ENCODE measurements at regions not wholly inside any gene's neighbourhood (a gene's known extent, or its start where the extent isn't known, plus 50 kb on each side); places are given as distances from the start of the nearest gene placed in this dataset.

DNA sequence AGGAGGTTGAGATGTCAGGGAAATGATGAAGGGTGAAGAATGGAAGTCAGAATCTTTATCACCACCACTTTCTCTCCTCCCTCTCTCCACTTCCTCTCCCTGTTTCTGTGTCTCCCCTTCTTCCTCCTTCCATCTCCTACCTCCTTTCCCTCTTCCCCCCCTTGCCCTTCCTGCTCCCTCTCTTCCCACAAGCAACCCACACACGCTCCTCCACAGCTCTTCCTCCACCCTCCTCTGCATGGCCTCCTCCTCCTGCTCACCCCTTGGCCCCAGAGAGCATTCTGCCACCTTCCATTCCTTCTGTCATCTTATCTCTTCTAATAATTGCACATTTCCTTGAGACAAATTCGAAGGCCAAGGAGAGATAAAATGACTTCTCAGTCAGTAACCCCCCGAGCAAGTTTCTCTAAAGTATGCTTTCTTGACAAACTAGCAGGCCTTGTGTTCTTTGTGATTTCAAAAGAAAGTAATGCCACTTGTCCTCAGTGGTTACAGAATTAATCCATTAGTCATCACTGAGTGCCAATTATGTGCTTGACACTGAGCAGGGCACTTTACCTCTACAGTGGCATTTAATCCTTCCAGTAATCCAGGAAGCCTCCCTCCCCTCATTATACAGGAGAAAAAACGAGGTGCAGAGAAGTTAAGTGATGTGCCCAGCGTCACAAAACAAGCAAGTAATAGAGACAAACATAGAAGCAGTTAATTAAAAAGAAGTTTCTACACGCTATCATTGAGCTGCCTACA lies 72.3 kb upstream of the CCL1 start:
- H2AFZ ChIP-seq (ENCODE audit: low read length), result no peak overlapping the region
- no peaks in the 10 kb centered on the region for H3K36me3 ChIP-seq (ENCODE audit: control insufficient read depth, insufficient read depth, low read length)
- no peak for DNase-seq (ENCODE audit: low read depth in 2 of 2)
- H3K4me2 ChIP-seq (ENCODE audit: extremely low read depth, insufficient read depth, low read length), result no peak overlapping the region
- no peak overlapping the region for H3K4me3 ChIP-seq (replicated peaks in 1 of 4; ENCODE audit: control extremely low read depth in 1 of 4, insufficient read depth in 1 of 4, low read depth in 3 of 4, low read length in 4 of 4)
- H3K9me3 ChIP-seq (ENCODE audit: control insufficient read depth, insufficient read depth, low read depth, low read length), result no peaks in the 10 kb centered on the region
- no peaks in the 10 kb centered on the region for H3K27me3 ChIP-seq (ENCODE audit: control insufficient read depth, insufficient read depth, low read length)
- no peaks in the 10 kb centered on the region for H3K4me1 ChIP-seq (ENCODE audit: control insufficient read depth, extremely low read depth, insufficient read depth, low read length)
- H3K9ac ChIP-seq (ENCODE audit: insufficient read depth, low read length), result no peak overlapping the region
- TF ChIP-seq, protein P1, sequence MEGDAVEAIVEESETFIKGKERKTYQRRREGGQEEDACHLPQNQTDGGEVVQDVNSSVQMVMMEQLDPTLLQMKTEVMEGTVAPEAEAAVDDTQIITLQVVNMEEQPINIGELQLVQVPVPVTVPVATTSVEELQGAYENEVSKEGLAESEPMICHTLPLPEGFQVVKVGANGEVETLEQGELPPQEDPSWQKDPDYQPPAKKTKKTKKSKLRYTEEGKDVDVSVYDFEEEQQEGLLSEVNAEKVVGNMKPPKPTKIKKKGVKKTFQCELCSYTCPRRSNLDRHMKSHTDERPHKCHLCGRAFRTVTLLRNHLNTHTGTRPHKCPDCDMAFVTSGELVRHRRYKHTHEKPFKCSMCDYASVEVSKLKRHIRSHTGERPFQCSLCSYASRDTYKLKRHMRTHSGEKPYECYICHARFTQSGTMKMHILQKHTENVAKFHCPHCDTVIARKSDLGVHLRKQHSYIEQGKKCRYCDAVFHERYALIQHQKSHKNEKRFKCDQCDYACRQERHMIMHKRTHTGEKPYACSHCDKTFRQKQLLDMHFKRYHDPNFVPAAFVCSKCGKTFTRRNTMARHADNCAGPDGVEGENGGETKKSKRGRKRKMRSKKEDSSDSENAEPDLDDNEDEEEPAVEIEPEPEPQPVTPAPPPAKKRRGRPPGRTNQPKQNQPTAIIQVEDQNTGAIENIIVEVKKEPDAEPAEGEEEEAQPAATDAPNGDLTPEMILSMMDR (conservative IDR thresholded peaks at IDR 0.05 in 1 of 2, IDR thresholded peaks at IDR 0.05 in 1 of 2; ENCODE audit: low read depth in 1 of 2, low read length in 2 of 2), result no peak
- no peak for TF ChIP-seq EZH2 (IDR thresholded peaks at IDR 0.05; ENCODE audit: low read length, missing control alignments)
- no peaks in the 10 kb centered on the region for H3K79me2 ChIP-seq (ENCODE audit: control insufficient read depth, insufficient read depth, low read length)
- no peak overlapping the region for H3K27ac ChIP-seq (ENCODE audit: insufficient read depth, low read length)
- H4K20me1 ChIP-seq (ENCODE audit: control insufficient read depth, extremely low read depth, insufficient read depth, low read length), result no peaks in the 10 kb centered on the region

DNA sequence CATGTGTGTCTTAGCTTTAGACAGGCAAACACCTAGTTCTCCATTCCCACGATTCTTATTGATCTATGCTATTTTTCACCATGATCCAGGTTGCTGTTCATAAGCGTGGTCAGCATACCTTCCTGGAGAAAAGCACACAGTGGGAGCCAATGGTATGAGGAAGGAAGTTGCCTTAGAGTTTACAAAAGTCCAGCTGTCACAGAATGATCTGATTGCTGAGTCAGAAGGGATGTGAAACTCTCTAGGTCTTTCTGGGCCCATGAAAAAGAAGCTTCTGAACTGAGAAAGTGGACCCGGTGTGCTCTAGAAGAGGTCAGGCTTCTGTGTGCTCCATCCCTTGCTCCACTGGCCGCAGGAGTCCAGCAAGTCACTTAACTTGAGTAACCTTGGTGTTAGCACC lies 71.0 kb upstream of the CCL1 start:
- no peaks in the 10 kb centered on the region for H3K27me3 ChIP-seq (ENCODE audit: control insufficient read depth, insufficient read depth, low read length)
- no peak overlapping the region for H3K9ac ChIP-seq (ENCODE audit: insufficient read depth, low read length)
- no peaks in the 10 kb centered on the region for H3K36me3 ChIP-seq (ENCODE audit: control insufficient read depth, insufficient read depth, low read length)
- H3K27ac ChIP-seq (ENCODE audit: insufficient read depth, low read length), result no peak overlapping the region
- H3K79me2 ChIP-seq (ENCODE audit: control insufficient read depth, insufficient read depth, low read length), result no peaks in the 10 kb centered on the region
- H2AFZ ChIP-seq (ENCODE audit: low read length), result no peak overlapping the region
- H4K20me1 ChIP-seq (ENCODE audit: control insufficient read depth, extremely low read depth, insufficient read depth, low read length), result no peaks in the 10 kb centered on the region
- DNase-seq (ENCODE audit: low read depth in 2 of 2), result no peak
- no peaks in the 10 kb centered on the region for H3K4me1 ChIP-seq (ENCODE audit: control insufficient read depth, extremely low read depth, insufficient read depth, low read length)
- TF ChIP-seq, protein P1 (conservative IDR thresholded peaks at IDR 0.05 in 1 of 2, IDR thresholded peaks at IDR 0.05 in 1 of 2; ENCODE audit: low read depth in 1 of 2, low read length in 2 of 2), result no peak
- TF ChIP-seq EZH2 (IDR thresholded peaks at IDR 0.05; ENCODE audit: low read length, missing control alignments), result no peak
- no peaks in the 10 kb centered on the region for H3K9me3 ChIP-seq (ENCODE audit: control insufficient read depth, insufficient read depth, low read depth, low read length)
- H3K4me2 ChIP-seq (ENCODE audit: extremely low read depth, insufficient read depth, low read length), result no peak overlapping the region
- H3K4me3 ChIP-seq (replicated peaks in 1 of 4; ENCODE audit: control extremely low read depth in 1 of 4, insufficient read depth in 1 of 4, low read depth in 3 of 4, low read length in 4 of 4), result no peak overlapping the region

DNA sequence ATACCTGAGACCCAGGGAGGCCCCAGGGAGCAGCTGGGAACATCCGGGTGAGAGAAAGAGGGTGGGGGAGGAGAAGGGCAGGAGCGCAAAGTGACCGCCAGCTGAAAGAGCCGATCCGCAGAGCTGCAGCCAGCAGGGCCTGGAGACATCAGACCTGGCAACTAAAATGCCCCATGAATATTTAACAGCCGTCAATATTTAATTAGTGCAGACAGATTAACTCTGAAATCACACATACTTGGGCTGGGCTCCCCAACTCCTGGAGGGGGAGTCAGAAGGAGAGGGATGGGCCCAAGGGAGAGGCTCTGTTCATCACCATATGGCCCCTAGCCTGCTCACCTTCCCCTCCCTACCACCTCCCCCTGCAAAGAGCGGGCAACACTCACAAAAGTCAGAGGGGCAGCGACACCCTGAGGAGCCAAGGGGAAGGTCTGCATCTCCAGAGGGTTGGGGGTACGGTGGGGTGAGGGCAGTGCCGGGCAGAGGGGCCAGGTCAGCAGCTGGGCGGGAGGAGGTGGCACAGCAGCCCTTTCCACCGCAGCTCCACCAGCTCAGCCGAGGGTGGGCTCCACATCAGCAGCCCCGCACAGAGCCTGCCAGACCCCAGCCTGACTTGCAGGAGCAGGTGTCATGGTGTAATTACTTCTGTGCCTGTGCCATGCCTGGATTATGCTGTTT lies 61.9 kb upstream of the CCL1 start:
- Histone ChIP-seq H3K4me1 (ENCODE audit: control insufficient read depth, extremely low read depth, insufficient read depth, low read length) (no peaks in the 10 kb centered on the region), H3K27me3 (ENCODE audit: control insufficient read depth, insufficient read depth, low read length) (peaks cover 9% of the 10 kb centered on the region), H4K20me1 (ENCODE audit: control insufficient read depth, extremely low read depth, insufficient read depth, low read length) (no peaks in the 10 kb centered on the region), H3K4me2 (ENCODE audit: extremely low read depth, insufficient read depth, low read length) (no peak overlapping the region), H3K9me3 (ENCODE audit: control insufficient read depth, insufficient read depth, low read depth, low read length) (no peaks in the 10 kb centered on the region), H3K79me2 (ENCODE audit: control insufficient read depth, insufficient read depth, low read length) (no peaks in the 10 kb centered on the region), H3K4me3 (replicated peaks in 1 of 4; ENCODE audit: control extremely low read depth in 1 of 4, insufficient read depth in 1 of 4, low read depth in 3 of 4, low read length in 4 of 4) (no peak overlapping the region), H3K9ac (ENCODE audit: insufficient read depth, low read length) (no peak overlapping the region), H3K27ac (ENCODE audit: insufficient read depth, low read length) (no peak overlapping the region), H3K36me3 (ENCODE audit: control insufficient read depth, insufficient read depth, low read length) (no peaks in the 10 kb centered on the region), H2AFZ (ENCODE audit: low read length) (no peak overlapping the region)
- TF ChIP-seq, protein P1 (conservative IDR thresholded peaks at IDR 0.05 in 1 of 2, IDR thresholded peaks at IDR 0.05 in 1 of 2; ENCODE audit: low read depth in 1 of 2, low read length in 2 of 2), result no peak
- TF ChIP-seq EZH2 (IDR thresholded peaks at IDR 0.05; ENCODE audit: low read length, missing control alignments), result no peak
- no peak for DNase-seq (ENCODE audit: low read depth in 2 of 2)

All from fibroblast of lung (primary cell).